T47D (cell line): ENCODE measurements at regions not wholly inside any gene's neighbourhood (a gene's known extent, or its start where the extent isn't known, plus 50 kb on each side); places are given as distances from the start of the nearest gene placed in this dataset.

Source experiments
- DNase-seq, 2 experiments: peaks; one replicate each; pipeline versions ENCODE4 v3.0.0 to v3.0.0-alpha.2; 2011 to 2012; ENCODE audit warnings: low read depth in 1 of 2, low spot score in 1 of 2
- JUND ChIP-seq: IDR thresholded peaks from 2 replicates; pipeline ENCODE4 v1.6.1; 2012; ENCODE audit warnings: low read depth
- in situ Hi-C: cut with HindIII; loops from 2 replicates; pipeline ENCODE4 v1.10.0; 2016; ENCODE audit warnings: low sequenced_read_pairs, low pct_unique_long_range_greater_than_20kb

DNA sequence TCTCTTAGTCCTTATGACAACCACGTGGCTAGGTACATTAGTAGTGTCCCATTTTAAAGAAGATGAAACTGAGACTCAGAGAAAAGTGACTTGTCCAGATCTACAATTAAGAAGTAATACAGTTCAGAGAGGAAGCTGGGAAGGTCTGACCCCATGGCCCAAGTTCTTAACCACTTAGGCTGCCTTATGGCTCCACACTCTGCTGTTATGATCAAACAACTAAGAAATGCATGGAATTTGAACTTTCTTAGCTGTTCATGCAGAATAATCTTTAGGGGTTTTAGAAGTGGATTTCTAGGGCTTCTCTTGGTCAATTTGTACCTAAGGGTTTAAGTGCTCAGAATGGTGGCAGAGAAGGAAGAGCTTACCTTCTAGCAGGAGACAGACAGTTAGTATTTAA lies 128.0 kb upstream of the MSX2 start:
- DNase-seq: no peak
- no peak for TF ChIP-seq JUND
- in situ Hi-C loops: no loop called here

DNA sequence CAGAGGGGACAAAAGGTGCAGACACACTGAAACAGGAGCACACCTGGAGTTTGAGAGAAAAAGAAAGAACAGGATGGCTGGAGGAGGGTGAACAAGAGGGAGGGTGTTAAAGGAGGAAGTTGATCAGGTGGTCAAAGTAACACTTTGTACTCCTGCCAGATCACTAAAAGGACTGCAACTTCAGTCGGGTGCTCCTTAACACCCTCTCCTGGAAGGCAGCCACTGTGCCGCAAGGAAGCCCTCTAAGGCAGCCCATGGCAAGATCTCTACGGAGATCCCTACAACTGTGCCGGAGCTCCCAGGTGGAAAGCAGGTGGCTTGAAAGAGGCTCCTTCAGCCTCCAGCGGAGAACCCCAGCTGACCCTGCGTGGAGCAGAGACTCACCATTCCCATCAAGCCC lies 124.4 kb upstream of the MSX2 start:
- no peak for DNase-seq
- no peak for TF ChIP-seq JUND
- in situ Hi-C loops: no loop called here

- no peak for DNase-seq
- in situ Hi-C loops: no loop called here
Observed at GRCh38 chr5:174601946-174602345, 122.4 kb upstream of the MSX2 start.

DNA sequence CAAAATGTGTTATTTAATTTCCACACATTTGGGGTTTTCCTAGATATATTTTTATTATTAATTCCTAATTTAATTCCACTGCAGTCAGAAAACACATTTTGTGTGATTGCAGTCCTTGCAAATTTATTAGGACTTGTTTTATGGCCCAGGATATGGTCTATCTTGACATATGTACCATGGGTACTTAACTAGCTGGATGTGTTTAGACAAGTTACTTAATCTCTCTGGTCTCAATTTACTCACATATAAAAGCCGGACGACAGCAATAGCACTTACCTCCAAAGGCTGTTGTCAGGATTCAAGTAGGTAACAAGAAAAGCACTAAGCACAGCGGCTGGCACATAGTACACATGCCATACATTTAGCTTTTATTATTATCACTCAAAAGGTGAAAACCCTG lies 118.2 kb upstream of the MSX2 start:
- TF ChIP-seq JUND: no peak
- in situ Hi-C loops: no loop called here
- no peak for DNase-seq

More at GRCh38 chr5:174601946-174602345, 122.4 kb upstream of the MSX2 start:
- no peak for TF ChIP-seq JUND

DNA sequence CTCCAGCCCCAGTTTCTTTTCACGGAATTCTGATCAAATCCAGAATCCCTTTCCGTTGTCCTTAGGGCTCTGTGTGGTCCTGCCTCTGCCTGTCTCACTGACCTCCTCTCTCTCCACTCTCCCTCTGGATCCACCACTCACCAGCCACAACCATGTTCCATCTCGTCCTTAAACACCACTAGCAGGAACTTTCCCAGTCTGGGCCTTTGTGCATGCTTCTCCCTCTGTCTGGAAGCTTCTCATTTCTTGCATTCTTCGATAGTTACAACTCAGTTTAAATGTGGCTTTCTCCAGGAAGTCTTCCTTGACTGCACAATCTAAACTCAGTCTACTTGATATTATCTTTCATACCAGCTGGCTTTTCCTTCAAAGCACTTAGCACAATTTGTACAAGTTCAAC lies 117.7 kb upstream of the MSX2 start:
- no peak for TF ChIP-seq JUND
- in situ Hi-C loops: no loop called here
- DNase-seq: no peak

DNA sequence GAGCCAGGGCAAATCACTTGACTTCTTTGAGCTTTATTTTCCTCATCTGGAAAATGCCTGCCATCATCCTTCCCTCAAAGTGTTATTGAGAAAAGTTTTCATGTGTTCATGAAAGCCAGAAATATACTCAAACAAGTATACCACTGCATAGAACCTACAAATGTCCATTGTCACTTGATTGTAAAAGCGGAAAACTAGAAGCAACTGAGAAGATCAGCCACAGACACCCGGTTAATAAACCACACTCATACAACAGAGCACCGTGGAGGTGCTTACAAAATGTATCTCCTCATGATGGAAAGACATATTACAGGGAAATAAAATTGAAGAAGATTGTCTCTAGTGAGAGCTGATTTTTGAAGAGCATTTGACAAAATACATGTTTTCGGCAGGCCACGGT lies 117.2 kb upstream of the MSX2 start:
- TF ChIP-seq JUND: no peak
- in situ Hi-C loops: no loop called here
- no peak for DNase-seq

- in situ Hi-C loops: no loop called here
- no peak for DNase-seq
- no peak for TF ChIP-seq JUND
Observed at GRCh38 chr5:174607916-174608315, 116.5 kb upstream of the MSX2 start.

GRCh38 chr5:174608631-174609097 lies 115.7 kb upstream of the MSX2 start:
- in situ Hi-C loops: no loop called here
- DNase-seq: no peak
- no peak for TF ChIP-seq JUND

DNA sequence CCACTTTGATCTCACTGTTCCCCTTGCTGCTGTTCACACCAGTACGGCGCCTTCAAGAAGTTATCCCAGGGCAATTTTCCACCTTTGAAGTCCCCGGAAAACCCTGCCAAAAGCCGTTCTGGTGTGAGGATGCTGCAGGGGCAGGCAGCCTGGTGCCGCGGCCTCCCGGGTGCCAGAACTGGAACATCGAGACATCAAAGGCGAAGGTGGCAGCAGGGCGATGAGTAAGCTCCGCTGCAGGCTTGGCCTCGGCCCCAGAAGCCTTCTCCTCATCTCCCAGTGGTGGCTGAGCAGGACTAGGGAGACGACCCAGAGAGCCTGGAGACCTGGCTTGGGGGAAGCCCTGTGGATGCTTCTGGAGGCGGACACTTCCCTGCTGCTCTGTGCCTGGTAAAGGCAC lies 115.3 kb upstream of the MSX2 start:
- no peak for DNase-seq
- in situ Hi-C loops: no loop called here
- no peak for TF ChIP-seq JUND

DNA sequence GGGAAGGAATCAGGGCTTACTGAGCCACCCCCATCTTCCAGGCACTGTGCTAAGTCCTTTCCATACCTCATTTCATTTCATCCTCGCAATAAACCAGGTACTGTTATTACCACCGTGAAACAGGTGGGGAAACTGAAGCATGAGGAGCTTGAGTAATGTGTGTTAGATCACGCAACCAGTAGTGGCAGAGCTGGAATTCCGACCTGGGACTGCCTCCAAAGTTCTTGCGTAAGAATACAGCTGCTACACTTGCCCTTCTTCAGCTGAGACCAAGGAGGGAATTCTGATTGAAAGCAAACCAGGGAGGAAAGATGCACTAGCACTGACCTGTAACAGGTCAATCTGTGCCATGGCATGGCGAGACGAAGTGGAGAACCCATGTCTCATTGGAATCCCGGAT lies 113.4 kb upstream of the MSX2 start:
- in situ Hi-C loops: no loop called here
- TF ChIP-seq JUND: no peak
- DNase-seq: peak in 1 of 2 experiments; percentile 81

GRCh38 chr5:174612686-174613085 lies 111.7 kb upstream of the MSX2 start:
- no peak for DNase-seq
- in situ Hi-C loops: no loop called here
- no peak for TF ChIP-seq JUND

GRCh38 chr5:174614500-174615135 lies 109.8 kb upstream of the MSX2 start:
- no peak for DNase-seq
- no peak for TF ChIP-seq JUND
- in situ Hi-C loops: no loop called here

DNA sequence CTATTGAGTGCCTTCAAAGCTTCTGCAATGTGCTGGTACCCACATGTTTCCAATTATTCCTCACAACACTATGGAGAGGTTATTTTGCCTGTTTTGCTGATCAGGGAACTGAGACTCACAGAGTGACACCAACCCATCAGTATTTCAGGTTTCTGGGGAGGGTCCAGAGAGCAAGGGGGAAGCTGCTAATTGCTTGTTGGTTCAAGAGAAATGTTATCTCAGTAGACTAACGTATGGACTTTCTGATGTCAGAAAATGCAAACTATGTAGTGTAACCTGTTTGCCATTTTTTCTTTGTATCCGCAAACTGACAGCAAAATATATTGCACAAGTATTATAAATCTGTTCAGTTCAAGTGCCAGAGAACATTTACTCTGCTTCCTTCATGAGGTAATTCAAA lies 108.3 kb upstream of the MSX2 start:
- no peak for TF ChIP-seq JUND
- DNase-seq: peak in 1 of 2 experiments; percentile 71
- in situ Hi-C loops: no loop called here

DNA sequence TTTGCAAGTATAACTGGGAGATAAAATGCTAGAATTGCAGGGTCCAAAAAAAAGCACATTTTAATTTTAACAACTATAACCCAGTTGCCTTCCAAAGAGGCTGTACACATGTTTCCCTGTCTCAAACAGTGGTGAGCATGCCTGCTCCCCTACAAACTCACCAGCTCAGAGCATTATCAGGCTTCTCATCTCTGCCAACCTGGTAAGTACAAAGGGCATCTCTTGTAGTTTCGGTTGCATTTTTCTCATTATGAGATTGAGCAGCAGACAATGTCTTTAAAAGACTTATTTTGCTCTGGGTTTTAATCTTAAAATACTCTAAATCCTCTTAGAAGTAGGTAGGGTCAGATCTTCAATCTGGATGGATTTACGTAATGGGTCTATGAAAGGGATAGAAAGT lies 107.1 kb upstream of the MSX2 start:
- DNase-seq: no peak
- no peak for TF ChIP-seq JUND
- in situ Hi-C loops: no loop called here
